Skeletal muscle tissue (tissue), 3 donors: ENCODE measurements at regions not wholly inside any gene's neighbourhood (a gene's known extent, or its start where the extent isn't known, plus 50 kb on each side); places are given as distances from the start of the nearest gene placed in this dataset.

ENCODE experiments used
- H3K27ac ChIP-seq: one replicate; pipeline ENCODE4 v1.7.0; 2013; ENCODE audit warnings: mild to moderate bottlenecking, low read depth, low read length, inconsistent platforms
- H3K27me3 ChIP-seq, 3 donors: one replicate each; pipeline ENCODE4 v1.7.0; 2013; ENCODE audit warnings: low read length in 3 of 3; ENCODE audit not compliant: control insufficient read depth in 3 of 3, insufficient read depth in 3 of 3
- H3K36me3 ChIP-seq, 3 donors: one replicate each; pipeline ENCODE4 v1.7.0; 2013; ENCODE audit warnings: low read length in 3 of 3; ENCODE audit not compliant: control insufficient read depth in 3 of 3, insufficient read depth in 3 of 3
- H3K4me1 ChIP-seq, 3 donors: one replicate each; pipeline ENCODE4 v1.7.0; 2013; ENCODE audit warnings: low read length in 3 of 3, mild to moderate bottlenecking in 3 of 3; ENCODE audit not compliant: control insufficient read depth in 3 of 3, insufficient read depth in 3 of 3
- H3K4me3 ChIP-seq, 3 donors: one replicate each; pipeline ENCODE4 v1.7.0; 2013; ENCODE audit warnings: low read length in 3 of 3
- H3K9ac ChIP-seq, 3 donors: one replicate each; pipeline ENCODE4 v1.7.0; 2013; ENCODE audit warnings: low read length in 3 of 3, mild to moderate bottlenecking in 3 of 3, moderate library complexity in 2 of 3, low read depth in 1 of 3
- H3K9me3 ChIP-seq, 3 donors: one replicate each; pipeline ENCODE4 v1.7.0; 2013; ENCODE audit warnings: low read length in 3 of 3; ENCODE audit not compliant: control insufficient read depth in 3 of 3
- donor health status: Osteomylitis.

- no peaks in the 10 kb centered on the region for H3K36me3 ChIP-seq
- H3K27ac ChIP-seq = no peak overlapping the region
- no peaks in the 10 kb centered on the region for H3K9me3 ChIP-seq
- no peak overlapping the region for H3K4me3 ChIP-seq
- no peak overlapping the region for H3K9ac ChIP-seq
- no peaks in the 10 kb centered on the region for H3K4me1 ChIP-seq
- H3K27me3 ChIP-seq = no peaks in the 10 kb centered on the region
These were observed 613.5 kb downstream of the SOX6 start for GRCh38 chr11:15742626-15743519.

GRCh38 chr11:15744693-15745092, 611.7 kb downstream of the SOX6 start:
- Histone ChIP-seq H3K4me1 (no peaks in the 10 kb centered on the region), H3K9ac (no peak overlapping the region), H3K4me3 (no peak overlapping the region), H3K27ac (no peak overlapping the region), H3K27me3 (no peaks in the 10 kb centered on the region), H3K36me3 (no peaks in the 10 kb centered on the region), H3K9me3 (no peaks in the 10 kb centered on the region)

DNA sequence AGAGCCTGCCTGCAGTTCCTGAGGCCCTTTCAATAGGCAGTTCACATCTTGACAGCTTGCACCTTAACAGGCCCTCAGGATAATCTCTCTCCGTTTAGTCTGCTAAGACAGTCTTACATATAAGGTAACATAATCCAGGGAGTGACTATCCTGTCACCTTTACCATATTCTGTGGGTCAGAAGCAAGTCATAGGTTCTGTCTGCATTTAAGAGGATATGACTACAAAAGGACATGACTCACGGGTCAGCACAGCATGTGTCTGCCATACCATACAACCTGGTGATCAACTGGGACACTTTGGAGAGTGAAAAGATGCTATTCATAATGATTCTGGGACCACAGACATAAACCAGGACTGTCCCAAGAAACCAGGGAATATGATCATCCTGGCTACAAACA, 611.1 kb downstream of the SOX6 start:
- Histone ChIP-seq H3K9ac (no peak overlapping the region), H3K27me3 (no peaks in the 10 kb centered on the region), H3K4me1 (no peaks in the 10 kb centered on the region), H3K4me3 (no peak overlapping the region), H3K9me3 (no peaks in the 10 kb centered on the region), H3K27ac (no peak overlapping the region), H3K36me3 (no peaks in the 10 kb centered on the region)

DNA sequence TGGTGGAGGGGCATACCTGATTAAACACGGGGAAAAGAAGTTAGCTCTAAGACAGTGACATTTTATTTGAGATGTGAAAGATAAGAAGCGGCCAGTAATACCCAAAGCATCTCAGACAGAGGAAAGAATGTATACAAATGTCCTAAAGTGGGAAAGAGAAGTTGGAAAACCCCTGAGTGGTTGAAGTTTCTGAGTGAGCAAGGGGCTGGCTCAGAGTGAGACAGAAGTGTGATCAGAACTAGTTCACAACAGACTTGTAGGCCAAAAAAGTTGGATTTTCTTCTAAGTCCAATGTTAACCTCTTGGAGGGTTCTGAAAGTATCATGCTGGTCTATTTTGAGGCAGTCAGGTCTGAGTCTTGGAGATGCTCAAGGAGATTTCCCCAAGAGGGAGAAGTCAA, 608.7 kb downstream of the SOX6 start:
- no peak overlapping the region for H3K4me3 ChIP-seq
- H3K36me3 ChIP-seq = no peaks in the 10 kb centered on the region
- no peaks in the 10 kb centered on the region for H3K9me3 ChIP-seq
- H3K9ac ChIP-seq = no peak overlapping the region
- no peaks in the 10 kb centered on the region for H3K4me1 ChIP-seq
- H3K27ac ChIP-seq = no peak overlapping the region
- no peaks in the 10 kb centered on the region for H3K27me3 ChIP-seq

DNA sequence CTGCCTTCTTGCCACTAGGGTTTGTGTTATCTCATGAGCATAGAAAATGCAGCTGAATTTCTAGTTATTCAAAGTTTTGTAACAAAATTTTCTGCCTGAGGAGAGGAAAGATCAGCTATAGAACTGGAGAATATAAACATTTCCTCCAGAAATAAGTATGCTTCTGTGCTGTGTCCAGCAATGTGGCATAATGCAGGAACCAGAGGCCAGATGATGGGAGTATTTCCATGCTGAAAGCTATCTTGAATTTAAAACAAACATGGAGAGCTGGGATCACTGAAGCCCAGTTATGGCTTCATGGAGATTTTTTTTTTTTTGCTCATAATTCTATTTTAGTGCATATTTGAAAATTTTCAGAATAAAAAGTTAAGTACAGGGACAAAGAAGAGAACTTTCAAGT, 608.2 kb downstream of the SOX6 start:
- H3K27me3 ChIP-seq = no peaks in the 10 kb centered on the region
- no peaks in the 10 kb centered on the region for H3K4me1 ChIP-seq
- no peak overlapping the region for H3K27ac ChIP-seq
- H3K9ac ChIP-seq = no peak overlapping the region
- no peak overlapping the region for H3K4me3 ChIP-seq
- H3K36me3 ChIP-seq = no peaks in the 10 kb centered on the region
- no peaks in the 10 kb centered on the region for H3K9me3 ChIP-seq

GRCh38 chr11:15748741-15749140, 607.6 kb downstream of the SOX6 start:
- Histone ChIP-seq H3K9ac (no peak overlapping the region), H3K27ac (no peak overlapping the region), H3K9me3 (no peaks in the 10 kb centered on the region), H3K36me3 (no peaks in the 10 kb centered on the region), H3K4me1 (no peaks in the 10 kb centered on the region), H3K27me3 (no peaks in the 10 kb centered on the region), H3K4me3 (no peak overlapping the region)

DNA sequence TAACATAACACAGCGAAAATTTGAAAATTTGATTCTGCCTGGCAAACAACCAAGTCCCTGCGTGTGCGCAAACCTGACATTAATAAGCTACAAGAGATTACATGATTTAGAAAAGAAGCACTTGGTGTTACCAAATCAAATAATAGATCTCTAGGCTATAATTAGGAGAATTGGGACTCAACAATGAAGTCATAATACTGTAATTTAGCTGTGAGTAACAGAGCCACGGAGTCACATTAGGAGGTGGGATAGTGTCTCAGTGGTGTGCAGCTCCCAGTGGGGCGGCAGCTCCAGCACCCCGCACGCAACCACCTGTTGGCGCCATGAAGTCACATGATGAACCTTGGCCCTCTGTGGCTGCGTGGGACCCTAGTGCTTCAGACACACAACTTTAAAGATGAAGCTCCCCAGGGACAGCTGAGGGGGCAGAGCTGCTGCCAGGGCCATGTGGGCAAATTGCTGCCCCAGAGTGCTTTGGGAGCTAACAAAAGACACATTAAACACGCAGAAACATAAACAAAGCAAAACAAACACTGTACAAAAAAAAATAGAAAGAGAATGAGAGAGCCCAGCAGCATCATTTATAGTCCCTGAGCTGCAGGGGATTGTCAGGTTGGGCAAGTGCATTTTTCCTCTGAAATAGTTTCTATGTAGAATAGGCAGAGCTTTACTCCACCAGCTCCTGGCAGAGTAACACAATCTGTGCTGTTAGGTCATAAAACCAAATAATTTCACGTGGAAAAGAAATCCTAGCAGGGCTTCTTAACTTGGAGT, 605.6 kb downstream of the SOX6 start:
- no peaks in the 10 kb centered on the region for H3K9me3 ChIP-seq
- H3K27ac ChIP-seq = no peak overlapping the region
- no peaks in the 10 kb centered on the region for H3K4me1 ChIP-seq

DNA sequence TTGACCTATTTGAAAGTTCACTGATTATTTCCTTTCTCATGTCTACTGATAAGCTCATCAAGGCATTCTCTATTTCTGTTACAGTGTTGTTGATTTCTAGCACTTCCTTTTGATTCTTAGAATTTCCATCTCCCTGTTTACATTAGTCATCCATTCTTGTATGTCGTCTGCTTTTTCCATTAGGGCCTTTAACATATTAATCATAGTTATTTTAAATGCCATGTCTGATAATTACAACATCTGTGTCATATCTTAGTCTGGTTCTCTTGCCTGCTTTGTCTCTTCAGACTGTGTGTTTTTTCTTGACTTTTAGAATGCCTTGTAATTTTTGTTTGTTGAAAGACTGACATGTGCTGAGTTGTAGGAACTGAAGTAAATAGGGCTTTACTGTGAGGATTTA, 602.1 kb downstream of the SOX6 start:
- Histone ChIP-seq H3K27ac (no peak overlapping the region), H3K4me1 (no peaks in the 10 kb centered on the region), H3K4me3 (no peak overlapping the region), H3K9ac (no peak overlapping the region), H3K27me3 (no peaks in the 10 kb centered on the region), H3K9me3 (no peaks in the 10 kb centered on the region), H3K36me3 (no peaks in the 10 kb centered on the region)

More for the DNA sequence above, 605.6 kb downstream of the SOX6 start:
- H3K9ac ChIP-seq = no peak overlapping the region
- H3K36me3 ChIP-seq = no peaks in the 10 kb centered on the region
- no peaks in the 10 kb centered on the region for H3K27me3 ChIP-seq
- H3K4me3 ChIP-seq = no peak overlapping the region

GRCh38 chr11:15757048-15757698, 599.2 kb downstream of the SOX6 start:
- no peak overlapping the region for H3K4me3 ChIP-seq
- no peak overlapping the region for H3K9ac ChIP-seq
- no peaks in the 10 kb centered on the region for H3K27me3 ChIP-seq
- H3K4me1 ChIP-seq = no peaks in the 10 kb centered on the region
- H3K36me3 ChIP-seq = no peaks in the 10 kb centered on the region
- no peak overlapping the region for H3K27ac ChIP-seq
- H3K9me3 ChIP-seq = no peaks in the 10 kb centered on the region
